Trophoblast cell (in vitro differentiated cells and primary cell): ENCODE measurements at regions not wholly inside any gene's neighbourhood (a gene's known extent, or its start where the extent isn't known, plus 50 kb on each side); places are given as distances from the start of the nearest gene placed in this dataset.

Source experiments
- DNase-seq, 2 donors: peaks; one replicate each; pipeline ENCODE4 v3.0.0-alpha.2; 2016
- H2AFZ ChIP-seq: 2 replicates; pipeline ENCODE4 v1.6.1; 2013; ENCODE audit warnings: low read length, moderate library complexity, mild to moderate bottlenecking; ENCODE audit not compliant: insufficient read depth, poor library complexity
- H2AK5ac ChIP-seq: 2 replicates; pipeline ENCODE4 v1.6.1; 2013; ENCODE audit warnings: mild to moderate bottlenecking, low read length
- H2BK120ac ChIP-seq: 2 replicates; pipeline ENCODE4 v1.6.1; 2013; ENCODE audit warnings: low read length, mild to moderate bottlenecking, moderate library complexity; ENCODE audit not compliant: insufficient read depth, poor library complexity
- H2BK12ac ChIP-seq: 2 replicates; pipeline ENCODE4 v1.6.1; 2013; ENCODE audit warnings: mild to moderate bottlenecking, low read length, moderate library complexity
- H2BK5ac ChIP-seq: 2 replicates; pipeline ENCODE4 v1.6.1; 2013; ENCODE audit warnings: low read length, low read depth, moderate library complexity, mild to moderate bottlenecking; ENCODE audit not compliant: poor library complexity
- H3K14ac ChIP-seq: 2 replicates; pipeline ENCODE4 v1.6.1; 2013; ENCODE audit warnings: mild to moderate bottlenecking, low read length
- H3K18ac ChIP-seq: 2 replicates; pipeline ENCODE4 v1.6.1; 2013; ENCODE audit warnings: mild to moderate bottlenecking, low read length
- H3K23ac ChIP-seq: 2 replicates; pipeline ENCODE4 v1.6.1; 2013; ENCODE audit warnings: low read length
- H3K27ac ChIP-seq: 2 replicates; pipeline ENCODE4 v1.5.1; 2013; ENCODE audit warnings: low read depth, mild to moderate bottlenecking, inconsistent platforms, low read length, moderate library complexity
- H3K27me3 ChIP-seq: 2 replicates; pipeline ENCODE4 v1.6.1; 2013; ENCODE audit warnings: inconsistent platforms, mild to moderate bottlenecking, low read length, moderate library complexity; ENCODE audit not compliant: insufficient read depth
- H3K36me3 ChIP-seq, 2 experiments: 1 replicate in 1 of 2; 2 replicates in 1 of 2; pipeline ENCODE4 v1.6.1; 2013; ENCODE audit warnings: low read length in 2 of 2, mild to moderate bottlenecking in 2 of 2, moderate library complexity in 1 of 2; ENCODE audit not compliant: insufficient read depth in 2 of 2, control insufficient read depth in 1 of 2
- H3K4ac ChIP-seq: 2 replicates; pipeline ENCODE4 v1.6.1; 2013; ENCODE audit warnings: low read depth, mild to moderate bottlenecking, low read length, moderate library complexity
- H3K4me1 ChIP-seq, 2 experiments: 1 replicate in 1 of 2; 2 replicates in 1 of 2; pipeline ENCODE4 v1.6.1; 2013; ENCODE audit warnings: low read length in 2 of 2, mild to moderate bottlenecking in 2 of 2, moderate library complexity in 1 of 2; ENCODE audit not compliant: insufficient read depth in 2 of 2, control insufficient read depth in 1 of 2
- H3K4me2 ChIP-seq: 2 replicates; pipeline ENCODE4 v1.6.1; 2013; ENCODE audit warnings: inconsistent platforms, mild to moderate bottlenecking, low read length, moderate library complexity
- H3K4me3 ChIP-seq: 2 replicates; pipeline ENCODE4 v1.5.1; 2013; ENCODE audit warnings: mild to moderate bottlenecking, low read depth, low read length, inconsistent platforms
- H3K79me1 ChIP-seq: one replicate; pipeline ENCODE4 v1.6.1; 2013; ENCODE audit warnings: low read length
- H3K79me2 ChIP-seq: 2 replicates; pipeline ENCODE4 v1.6.1; 2013; ENCODE audit warnings: low read length, mild to moderate bottlenecking; ENCODE audit not compliant: control insufficient read depth, insufficient read depth, poor library complexity
- H3K9ac ChIP-seq: 2 replicates; pipeline ENCODE4 v1.6.1; 2013; ENCODE audit warnings: mild to moderate bottlenecking, low read length
- H3K9me3 ChIP-seq: 2 replicates; pipeline ENCODE4 v1.6.1; 2013; ENCODE audit warnings: low read depth, mild to moderate bottlenecking, control low read depth, inconsistent platforms, low read length; ENCODE audit not compliant: insufficient read depth
- H4K12ac ChIP-seq: 2 replicates; pipeline ENCODE4 v1.6.1; 2013; ENCODE audit warnings: low read depth, mild to moderate bottlenecking, low read length, moderate library complexity
- H4K8ac ChIP-seq: 2 replicates; pipeline ENCODE4 v1.6.1; 2013; ENCODE audit warnings: low read depth, mild to moderate bottlenecking, low read length, moderate library complexity
- H4K91ac ChIP-seq: one replicate; pipeline ENCODE4 v1.6.1; 2013; ENCODE audit warnings: low read depth, mild to moderate bottlenecking, low read length, moderate library complexity
- WGBS: extraction: QIAGEN DNeasy Blood & Tissue Kit; methylation state at CpG from one replicate; pipeline ENCODE4 v1.1.7; 2013; ENCODE audit warnings: missing lambda C conversion rate; ENCODE audit not compliant: insufficient read length, insufficient coverage; ENCODE audit errors: extremely low coverage; 5-methylcytosine and 5-hydroxymethylcytosine counted together

DNA sequence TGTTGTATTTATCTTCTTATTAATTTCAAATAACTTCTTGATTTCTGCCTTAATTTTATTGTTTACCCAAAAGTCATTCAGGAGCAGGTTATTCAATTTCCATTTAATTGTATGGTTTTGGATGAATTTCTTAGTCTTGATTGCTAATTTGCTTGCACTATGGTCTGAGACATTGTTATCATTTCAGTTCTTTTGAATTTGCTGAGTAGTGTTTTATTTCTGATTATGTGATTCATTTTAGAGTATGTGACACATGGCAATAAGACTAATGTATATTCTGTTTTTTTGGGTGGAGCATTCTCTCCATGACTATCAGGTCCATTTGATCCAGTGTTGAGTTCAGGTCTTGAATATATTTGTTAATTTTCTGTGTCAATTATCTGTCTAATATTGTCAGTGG lies 236.7 kb downstream of the EDA2R start:
- H3K4ac ChIP-seq = no peak overlapping the region
- H3K4me2 ChIP-seq = no peak overlapping the region
- H2AFZ ChIP-seq = no peak overlapping the region
- no peak overlapping the region for H3K18ac ChIP-seq
- no peak overlapping the region for H3K27ac ChIP-seq
- no peaks in the 10 kb centered on the region for H3K4me1 ChIP-seq
- H4K12ac ChIP-seq = no peak overlapping the region
- no peak overlapping the region for H2BK120ac ChIP-seq
- peaks cover 9% of the 10 kb centered on the region for H3K9me3 ChIP-seq
- H3K27me3 ChIP-seq = no peaks in the 10 kb centered on the region
- no peaks in the 10 kb centered on the region for H3K36me3 ChIP-seq
- H3K79me1 ChIP-seq = no peaks in the 10 kb centered on the region
- no peak overlapping the region for H3K14ac ChIP-seq
- no peak for DNase-seq
- H3K79me2 ChIP-seq = no peaks in the 10 kb centered on the region
- no peak overlapping the region for H4K91ac ChIP-seq
- no peak overlapping the region for H2BK12ac ChIP-seq
- H3K9ac ChIP-seq = no peak overlapping the region
- H2BK5ac ChIP-seq = no peak overlapping the region
- no peak overlapping the region for H4K8ac ChIP-seq
- H3K23ac ChIP-seq = no peak overlapping the region
- H2AK5ac ChIP-seq = no peak overlapping the region
- no peak overlapping the region for H3K4me3 ChIP-seq

DNA sequence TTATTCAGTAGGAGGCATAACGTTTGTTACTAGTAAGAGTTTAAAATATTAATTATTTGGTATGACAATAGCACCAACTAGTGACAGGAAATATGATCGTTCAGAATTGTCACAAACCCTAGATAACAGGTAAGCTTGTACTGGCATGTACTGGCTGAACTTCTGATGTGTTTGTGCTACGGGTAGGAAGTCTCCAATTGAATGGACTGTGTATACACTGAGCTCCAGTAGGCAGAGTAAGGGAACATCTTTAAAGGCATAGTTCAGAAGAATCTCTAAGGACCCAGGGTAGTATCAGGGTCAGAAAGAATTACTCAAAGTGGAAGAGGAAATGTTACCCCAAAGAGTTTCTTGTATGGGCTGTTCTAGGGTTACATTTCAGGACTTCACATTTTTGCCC lies 230.4 kb downstream of the EDA2R start:
- H2BK12ac ChIP-seq = no peak overlapping the region
- no CpG with 5 or more reads among the region's 3 CpGs for WGBS
- no peak overlapping the region for H4K91ac ChIP-seq
- no peak overlapping the region for H2AFZ ChIP-seq
- no peaks in the 10 kb centered on the region for H3K79me2 ChIP-seq
- H3K9ac ChIP-seq = no peak overlapping the region
- H3K4me2 ChIP-seq = no peak overlapping the region
- no peak overlapping the region for H4K12ac ChIP-seq
- H3K79me1 ChIP-seq = no peaks in the 10 kb centered on the region
- no peak overlapping the region for H3K14ac ChIP-seq
- peaks cover 9% of the 10 kb centered on the region for H3K9me3 ChIP-seq
- no peak overlapping the region for H3K4me3 ChIP-seq
- H4K8ac ChIP-seq = no peak overlapping the region
- H3K4ac ChIP-seq = no peak overlapping the region
- H3K27me3 ChIP-seq = no peaks in the 10 kb centered on the region
- H2BK5ac ChIP-seq = no peak overlapping the region
- H3K18ac ChIP-seq = no peak overlapping the region
- no peak overlapping the region for H2BK120ac ChIP-seq
- H3K4me1 ChIP-seq = no peaks in the 10 kb centered on the region
- no peak overlapping the region for H3K23ac ChIP-seq
- no peaks in the 10 kb centered on the region for H3K36me3 ChIP-seq
- H2AK5ac ChIP-seq = no peak overlapping the region
- no peak overlapping the region for H3K27ac ChIP-seq
- peak in 1 of 2 donors; percentile 8 for DNase-seq

DNA sequence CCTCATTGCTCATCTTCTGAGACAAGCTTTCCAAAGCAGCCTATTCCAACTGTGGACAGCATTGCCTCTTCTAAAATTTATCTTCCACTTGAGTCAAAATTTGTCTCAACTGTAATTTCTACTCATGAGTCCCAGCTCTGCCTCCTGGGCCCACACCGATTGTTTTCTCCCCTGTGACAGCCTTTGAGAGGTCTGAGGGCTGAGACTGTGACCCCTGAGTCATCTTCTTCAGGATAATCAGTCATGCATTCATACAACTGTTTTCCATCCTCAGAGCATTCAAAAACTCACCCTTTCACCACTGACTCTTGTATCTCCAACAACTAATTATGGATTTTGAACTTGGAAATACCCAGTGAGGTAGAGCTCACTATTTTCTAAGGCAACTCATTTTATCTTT lies 228.1 kb downstream of the EDA2R start:
- Histone ChIP-seq H3K36me3 (no peaks in the 10 kb centered on the region), H2BK120ac (no peak overlapping the region), H3K9ac (no peak overlapping the region), H2AFZ (no peak overlapping the region), H2BK5ac (no peak overlapping the region), H2BK12ac (no peak overlapping the region), H3K4ac (no peak overlapping the region), H4K12ac (no peak overlapping the region), H3K23ac (no peak overlapping the region), H2AK5ac (no peak overlapping the region), H3K4me2 (no peak overlapping the region), H3K4me1 (no peaks in the 10 kb centered on the region), H3K27ac (no peak overlapping the region), H3K9me3 (no peaks in the 10 kb centered on the region), H4K8ac (no peak overlapping the region), H3K18ac (no peak overlapping the region), H3K14ac (no peak overlapping the region), H3K79me1 (no peaks in the 10 kb centered on the region), H4K91ac (no peak overlapping the region), H3K79me2 (no peaks in the 10 kb centered on the region), H3K27me3 (no peaks in the 10 kb centered on the region), H3K4me3 (no peak overlapping the region)
- no CpG with 5 or more reads among the region's 1 CpG for WGBS
- DNase-seq = no peak
